NCI-H748 (cell line): ENCODE measurements at regions not wholly inside any gene's neighbourhood (a gene's known extent, or its start where the extent isn't known, plus 50 kb on each side); places are given as distances from the start of the nearest gene placed in this dataset.

Experiments used
- DNase-seq: peaks from one replicate; lab custom pipeline; 2025; ENCODE audit not compliant: unreplicated experiment; lab: John Stamatoyannopoulos, UW

- DNase-seq: no peak
Observed at GRCh38 chr9:113781381-113781780, 94.7 kb upstream of the ZNF618 start.

- DNase-seq: no peak
Observed at GRCh38 chr9:113781896-113782295, 94.2 kb upstream of the ZNF618 start.

GRCh38 chr9:113783475-113783874 is 92.6 kb upstream of the ZNF618 start:
- no peak for DNase-seq

GRCh38 chr9:113785334-113785733 is 90.8 kb upstream of the ZNF618 start:
- no peak for DNase-seq

- DNase-seq: no peak
Observed at GRCh38 chr9:113786071-113786470, 90.0 kb upstream of the ZNF618 start.

- no peak for DNase-seq
Observed at GRCh38 chr9:113787871-113788270, 88.2 kb upstream of the ZNF618 start.

GRCh38 chr9:113788616-113789330 is 87.3 kb upstream of the ZNF618 start:
- DNase-seq: no peak

- DNase-seq: peak; percentile 40
Observed at GRCh38 chr9:113790093-113790492, 86.0 kb upstream of the ZNF618 start.

GRCh38 chr9:113793558-113793957 is 82.6 kb upstream of the ZNF618 start:
- DNase-seq: no peak

GRCh38 chr9:113794721-113795120 is 81.4 kb upstream of the ZNF618 start:
- DNase-seq: no peak

GRCh38 chr9:113795811-113796392 is 80.2 kb upstream of the ZNF618 start:
- no peak for DNase-seq

GRCh38 chr9:113796646-113797426 is 79.3 kb upstream of the ZNF618 start:
- DNase-seq: no peak

- DNase-seq: no peak
Observed at GRCh38 chr9:113798062-113799030, 77.8 kb upstream of the ZNF618 start.

GRCh38 chr9:113800276-113800675 is 75.8 kb upstream of the ZNF618 start:
- DNase-seq: no peak

- no peak for DNase-seq
Observed at GRCh38 chr9:113803811-113804589, 72.1 kb upstream of the ZNF618 start.

GRCh38 chr9:113805486-113806132 is 70.5 kb upstream of the ZNF618 start:
- DNase-seq: no peak

GRCh38 chr9:113807173-113808061 is 68.7 kb upstream of the ZNF618 start:
- DNase-seq: peak; percentile 42
